KMS-11 (cell line): ENCODE measurements at regions not wholly inside any gene's neighbourhood (a gene's known extent, or its start where the extent isn't known, plus 50 kb on each side); places are given as distances from the start of the nearest gene placed in this dataset.

ENCODE experiments used
- H2AFZ ChIP-seq: fragments of 200-600 bp; sonication (generic); 2 replicates; pipeline ENCODE4 v1.6.1; 2016; ENCODE audit warnings: antibody characterized with exemption, mixed run types, low read depth
- H3K27ac ChIP-seq: fragments of 200-600 bp; sonication (generic); 2 replicates; pipeline ENCODE4 v1.6.1; 2016; ENCODE audit warnings: mild to moderate bottlenecking, mixed run types
- H3K27me3 ChIP-seq: fragments of 200-600 bp; sonication (generic); 2 replicates; pipeline ENCODE4 v1.6.1; 2017; ENCODE audit warnings: mild to moderate bottlenecking, low read depth, mixed run types, moderate library complexity; ENCODE audit not compliant: insufficient read depth
- H3K36me3 ChIP-seq: fragments of 200-600 bp; sonication (generic); 2 replicates; pipeline ENCODE4 v1.6.1; 2017; ENCODE audit warnings: mild to moderate bottlenecking, mixed run types; ENCODE audit not compliant: insufficient read depth
- H3K4me1 ChIP-seq: fragments of 200-600 bp; sonication (generic); 2 replicates; pipeline ENCODE4 v1.6.1; 2016; ENCODE audit warnings: mild to moderate bottlenecking, low read depth, mixed run types; ENCODE audit not compliant: poor library complexity, severe bottlenecking
- H3K4me2 ChIP-seq: fragments of 200-600 bp; sonication (generic); 2 replicates; pipeline ENCODE4 v1.7.0; 2016; ENCODE audit warnings: mild to moderate bottlenecking, mixed run types
- H3K4me3 ChIP-seq: fragments of 200-600 bp; sonication (generic); IDR thresholded peaks from 2 replicates; pipeline ENCODE4 v1.6.1; 2017; ENCODE audit warnings: low read depth, low read length, mixed read lengths; ENCODE audit not compliant: insufficient read depth
- H3K79me2 ChIP-seq: fragments of 200-600 bp; sonication (generic); 2 replicates; pipeline ENCODE4 v1.6.1; 2016; ENCODE audit warnings: low read depth, mixed run types; ENCODE audit not compliant: insufficient read depth
- H3K9ac ChIP-seq: fragments of 200-600 bp; sonication (generic); 2 replicates; pipeline ENCODE4 v1.6.1; 2016; ENCODE audit warnings: mild to moderate bottlenecking, mixed run types
- H4K20me1 ChIP-seq: fragments of 200-600 bp; sonication (generic); 2 replicates; pipeline ENCODE4 v1.6.1; 2016; ENCODE audit warnings: mild to moderate bottlenecking, mixed run types; ENCODE audit not compliant: insufficient read depth
- TF ChIP-seq, protein P1 (sequence below): fragments of 200-600 bp; sonication (generic); conservative IDR thresholded peaks from 2 replicates; pipeline ENCODE4 v1.6.1; 2017; ENCODE audit warnings: low read depth, mild to moderate bottlenecking, antibody characterized with exemption, low read length, moderate library complexity, mixed read lengths

- Histone ChIP-seq H3K36me3 (no peaks in the 10 kb centered on the region), H3K4me1 (peaks cover 14% of the 10 kb centered on the region), H3K79me2 (no peaks in the 10 kb centered on the region), H2AFZ (no peak overlapping the region), H3K9ac (no peak overlapping the region), H3K27me3 (no peaks in the 10 kb centered on the region), H4K20me1 (no peaks in the 10 kb centered on the region), H3K27ac (no peak overlapping the region), H3K4me3 (no peak overlapping the region), H3K4me2 (no peak overlapping the region)
- TF ChIP-seq, protein P1, sequence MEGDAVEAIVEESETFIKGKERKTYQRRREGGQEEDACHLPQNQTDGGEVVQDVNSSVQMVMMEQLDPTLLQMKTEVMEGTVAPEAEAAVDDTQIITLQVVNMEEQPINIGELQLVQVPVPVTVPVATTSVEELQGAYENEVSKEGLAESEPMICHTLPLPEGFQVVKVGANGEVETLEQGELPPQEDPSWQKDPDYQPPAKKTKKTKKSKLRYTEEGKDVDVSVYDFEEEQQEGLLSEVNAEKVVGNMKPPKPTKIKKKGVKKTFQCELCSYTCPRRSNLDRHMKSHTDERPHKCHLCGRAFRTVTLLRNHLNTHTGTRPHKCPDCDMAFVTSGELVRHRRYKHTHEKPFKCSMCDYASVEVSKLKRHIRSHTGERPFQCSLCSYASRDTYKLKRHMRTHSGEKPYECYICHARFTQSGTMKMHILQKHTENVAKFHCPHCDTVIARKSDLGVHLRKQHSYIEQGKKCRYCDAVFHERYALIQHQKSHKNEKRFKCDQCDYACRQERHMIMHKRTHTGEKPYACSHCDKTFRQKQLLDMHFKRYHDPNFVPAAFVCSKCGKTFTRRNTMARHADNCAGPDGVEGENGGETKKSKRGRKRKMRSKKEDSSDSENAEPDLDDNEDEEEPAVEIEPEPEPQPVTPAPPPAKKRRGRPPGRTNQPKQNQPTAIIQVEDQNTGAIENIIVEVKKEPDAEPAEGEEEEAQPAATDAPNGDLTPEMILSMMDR: no peak
Measured at GRCh38 chr12:128052331-128052730, 214.6 kb upstream of the TMEM132C start.

- Histone ChIP-seq H2AFZ (no peak overlapping the region), H3K4me3 (no peak overlapping the region), H3K4me2 (no peak overlapping the region), H4K20me1 (no peaks in the 10 kb centered on the region), H3K36me3 (no peaks in the 10 kb centered on the region), H3K4me1 (peaks cover 9% of the 10 kb centered on the region), H3K27me3 (no peaks in the 10 kb centered on the region), H3K9ac (no peak overlapping the region), H3K27ac (no peak overlapping the region), H3K79me2 (no peaks in the 10 kb centered on the region)
- TF ChIP-seq, protein P1: no peak
Measured at GRCh38 chr12:128052777-128053176, 214.2 kb upstream of the TMEM132C start.

DNA sequence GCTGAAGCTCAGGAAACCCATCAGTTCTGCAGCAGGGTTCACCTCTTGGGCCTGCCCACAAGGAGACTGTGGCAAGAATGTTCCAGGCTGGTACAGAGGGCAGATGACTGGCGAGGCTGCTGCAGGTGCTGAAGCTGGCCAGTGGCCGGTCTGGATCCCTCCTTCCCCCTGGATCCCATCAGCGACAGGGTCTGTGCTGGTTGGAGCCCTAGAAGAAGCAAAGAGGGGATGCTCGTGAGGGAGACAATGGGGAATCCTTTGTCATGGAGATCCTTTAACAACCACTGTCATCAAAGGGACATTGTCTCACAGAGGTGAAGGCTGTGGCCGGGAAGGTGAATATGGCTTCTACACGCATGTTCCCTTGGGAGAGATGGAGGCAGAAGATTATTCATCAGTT, 211.4 kb upstream of the TMEM132C start:
- Histone ChIP-seq H3K27ac (no peak overlapping the region), H3K4me1 (no peaks in the 10 kb centered on the region), H2AFZ (no peak overlapping the region), H4K20me1 (no peaks in the 10 kb centered on the region), H3K9ac (no peak overlapping the region), H3K4me3 (no peak overlapping the region), H3K27me3 (no peaks in the 10 kb centered on the region), H3K79me2 (no peaks in the 10 kb centered on the region), H3K4me2 (no peak overlapping the region), H3K36me3 (no peaks in the 10 kb centered on the region)
- TF ChIP-seq, protein P1: no peak

DNA sequence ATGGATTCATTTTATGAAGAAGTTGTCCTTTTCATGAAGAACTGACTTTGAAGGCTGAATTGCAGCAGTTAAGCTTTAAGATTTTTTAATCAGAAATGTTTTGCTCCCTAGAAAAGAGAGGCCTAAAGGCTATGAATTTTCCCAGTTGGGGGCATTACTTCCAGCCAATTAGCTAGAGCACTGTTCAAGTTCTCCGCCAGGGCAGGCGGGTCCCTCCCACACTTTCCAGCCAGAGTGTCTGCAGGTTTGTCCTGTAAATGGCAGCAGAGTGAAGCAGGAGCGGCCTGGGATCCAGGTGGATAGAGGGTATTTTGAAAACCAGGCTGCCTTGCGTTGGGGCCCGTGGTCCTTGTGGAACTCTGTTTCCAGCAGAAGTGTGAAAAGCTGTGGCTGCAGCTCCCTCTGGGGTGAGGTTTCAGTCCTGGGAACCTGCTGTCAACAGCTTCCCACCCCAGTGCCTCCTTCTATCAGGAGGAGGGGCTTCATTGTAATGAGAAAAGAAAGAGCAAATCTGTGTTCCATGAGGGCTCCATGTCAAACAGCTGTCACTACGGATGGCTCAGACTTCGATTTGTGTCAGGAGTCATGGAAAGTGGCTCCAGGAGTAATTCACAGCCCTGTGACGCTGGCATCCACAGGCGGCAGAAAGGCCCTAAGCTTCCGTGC, 210.7 kb upstream of the TMEM132C start:
- H3K9ac ChIP-seq: no peak overlapping the region
- no peak overlapping the region for H3K27ac ChIP-seq
- no peaks in the 10 kb centered on the region for H3K79me2 ChIP-seq
- no peak overlapping the region for H3K4me3 ChIP-seq
- no peaks in the 10 kb centered on the region for H4K20me1 ChIP-seq
- TF ChIP-seq, protein P1: no peak
- H3K4me1 ChIP-seq: no peaks in the 10 kb centered on the region
- H3K27me3 ChIP-seq: no peaks in the 10 kb centered on the region
- no peaks in the 10 kb centered on the region for H3K36me3 ChIP-seq
- H2AFZ ChIP-seq: no peak overlapping the region
- H3K4me2 ChIP-seq: no peak overlapping the region
